OCI-LY1 (cell line): ENCODE measurements at regions not wholly inside any gene's neighbourhood (a gene's known extent, or its start where the extent isn't known, plus 50 kb on each side); places are given as distances from the start of the nearest gene placed in this dataset.

Source experiments
- H2AFZ ChIP-seq: fragments of 200-600 bp; sonication (generic), shearing (Covaris generic); 2 replicates; pipeline ENCODE4 v1.6.0; 2014; ENCODE audit warnings: antibody characterized with exemption, mild to moderate bottlenecking, low read length
- H3F3A ChIP-seq: fragments of 200-600 bp; sonication (generic), shearing (Covaris generic); 2 replicates; pipeline ENCODE4 v1.6.0; 2014; ENCODE audit warnings: mild to moderate bottlenecking, antibody characterized with exemption, low read length, moderate library complexity; ENCODE audit not compliant: insufficient read depth
- H3K27ac ChIP-seq: fragments of 200-600 bp; sonication (generic); 2 replicates; pipeline ENCODE4 v1.5.1; 2014; ENCODE audit warnings: low read length, mixed run types, mild to moderate bottlenecking, low read depth; ENCODE audit not compliant: poor library complexity, severe bottlenecking
- H3K27me3 ChIP-seq: fragments of 200-600 bp; sonication (generic); 2 replicates; pipeline ENCODE4 v1.6.0; 2014; ENCODE audit warnings: antibody characterized with exemption, mild to moderate bottlenecking, low read length, moderate library complexity; ENCODE audit not compliant: insufficient read depth
- H3K36me3 ChIP-seq: fragments of 200-600 bp; sonication (generic); 2 replicates; pipeline ENCODE4 v1.6.1; 2014; ENCODE audit warnings: mild to moderate bottlenecking, antibody characterized with exemption, low read length, moderate library complexity, mixed read lengths; ENCODE audit not compliant: insufficient read depth
- H3K4me1 ChIP-seq: fragments of 200-600 bp; sonication (generic); 2 replicates; pipeline ENCODE4 v1.5.1; 2014; ENCODE audit warnings: mild to moderate bottlenecking, low read length, moderate library complexity; ENCODE audit not compliant: insufficient read depth, severe bottlenecking
- H3K4me2 ChIP-seq: fragments of 200-600 bp; sonication (generic), shearing (Covaris generic); 2 replicates; pipeline ENCODE4 v1.6.1; 2014; ENCODE audit warnings: low read length
- H3K4me3 ChIP-seq: fragments of 200-600 bp; sonication (generic); 2 replicates; pipeline ENCODE4 v1.5.1; 2014; ENCODE audit warnings: low read length, low read depth, mild to moderate bottlenecking, mixed read lengths; ENCODE audit not compliant: poor library complexity, severe bottlenecking
- H3K79me2 ChIP-seq: fragments of 200-600 bp; shearing (Covaris generic); 2 replicates; pipeline ENCODE4 v1.6.1; 2016; ENCODE audit warnings: mixed run types, low read length, mixed read lengths; ENCODE audit not compliant: insufficient read depth
- H3K9ac ChIP-seq: fragments of 200-600 bp; sonication (generic), shearing (Covaris generic); 2 replicates; pipeline ENCODE4 v1.6.1; 2014; ENCODE audit warnings: mild to moderate bottlenecking, low read length, mixed read lengths
- H3K9me2 ChIP-seq: fragments of 200-600 bp; sonication (generic), shearing (Covaris generic); 2 replicates; pipeline ENCODE4 v1.6.1; 2014; ENCODE audit warnings: low read depth, mild to moderate bottlenecking, low read length, mixed read lengths
- H3K9me3 ChIP-seq: fragments of 200-600 bp; shearing (Covaris generic); 2 replicates; pipeline ENCODE4 v1.6.1; 2014; ENCODE audit warnings: low read length, mixed read lengths
- H4K20me1 ChIP-seq: fragments of 200-600 bp; sonication (generic), shearing (Covaris generic); 2 replicates; pipeline ENCODE4 v1.6.0; 2016; ENCODE audit warnings: mild to moderate bottlenecking, low read length; ENCODE audit not compliant: insufficient read depth
- CTCF ChIP-seq: fragments of 200-600 bp; sonication (generic), shearing (Covaris generic); IDR thresholded peaks from 2 replicates; pipeline ENCODE4 v1.5.1; 2017; ENCODE audit warnings: mild to moderate bottlenecking, antibody characterized with exemption, low read length, moderate library complexity, mixed read lengths
- EZH2 ChIP-seq: fragments of 200-600 bp; sonication (generic), shearing (Covaris generic); IDR thresholded peaks from 2 replicates; pipeline ENCODE4 v1.8.0; 2017; ENCODE audit warnings: borderline replicate concordance, mixed run types, mild to moderate bottlenecking, antibody characterized with exemption, low read length, moderate library complexity, mixed read lengths

- Histone ChIP-seq H3K9me2 (no peaks in the 10 kb centered on the region), H3K4me1 (no peaks in the 10 kb centered on the region), H2AFZ (no peak overlapping the region), H3K9ac (no peak overlapping the region), H3K27ac (no peak overlapping the region), H3K36me3 (no peaks in the 10 kb centered on the region; the same call in 1 of the 2 replicates), H3K79me2 (no peaks in the 10 kb centered on the region), H4K20me1 (no peaks in the 10 kb centered on the region), H3K27me3 (no peaks in the 10 kb centered on the region), H3K4me3 (no peak overlapping the region), H3K9me3 (peaks cover 5% of the 10 kb centered on the region; the same call in 1 of the 2 replicates), H3K4me2 (no peak overlapping the region), H3F3A (no peaks in the 10 kb centered on the region)
- TF ChIP-seq EZH2 (no peak), CTCF (no peak)
Observed at GRCh38 chr10:131802996-131803395, 97.8 kb upstream of the PPP2R2D start.

DNA sequence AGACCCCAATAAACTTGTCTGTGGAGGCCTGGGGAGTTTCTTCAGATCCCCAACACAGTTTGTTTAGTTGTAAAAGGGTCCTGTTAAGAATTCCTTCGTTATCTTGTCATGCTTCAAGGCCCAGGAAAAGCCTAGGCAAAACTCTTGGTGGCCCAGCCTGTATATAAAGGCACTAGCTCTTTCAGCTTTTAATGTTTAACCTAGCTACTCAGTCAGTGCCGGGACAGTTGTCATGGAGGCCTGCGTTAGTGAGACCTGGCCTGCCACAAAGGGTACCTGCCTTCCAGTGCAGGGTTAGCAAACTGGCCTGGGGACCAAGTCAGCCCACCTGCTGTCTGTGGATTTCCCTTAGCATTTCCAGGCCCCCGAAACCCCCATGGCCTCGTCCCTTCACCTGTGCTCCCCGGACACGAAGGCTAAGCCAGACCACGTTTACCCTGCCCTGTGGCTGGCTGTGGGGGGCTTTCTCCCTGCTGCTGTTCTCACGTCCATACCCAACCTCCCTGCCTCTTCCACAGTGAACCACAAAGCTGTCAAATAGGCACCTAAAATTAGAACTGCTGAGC, 96.9 kb upstream of the PPP2R2D start:
- no peak overlapping the region for H3K4me3 ChIP-seq
- no peak overlapping the region for H3K27ac ChIP-seq
- no peaks in the 10 kb centered on the region for H3K27me3 ChIP-seq
- H3K9ac ChIP-seq, result no peak overlapping the region
- no peak overlapping the region for H2AFZ ChIP-seq
- H3K9me2 ChIP-seq, result no peaks in the 10 kb centered on the region
- no peaks in the 10 kb centered on the region for H3K4me1 ChIP-seq
- no peaks in the 10 kb centered on the region for H4K20me1 ChIP-seq
- H3K4me2 ChIP-seq, result no peak overlapping the region
- H3K79me2 ChIP-seq, result no peaks in the 10 kb centered on the region
- no peaks in the 10 kb centered on the region; the same call in 1 of the 2 replicates for H3K36me3 ChIP-seq
- H3K9me3 ChIP-seq, result peaks cover 5% of the 10 kb centered on the region; the same call in 1 of the 2 replicates
- TF ChIP-seq CTCF (no peak), EZH2 (no peak)
- no peaks in the 10 kb centered on the region for H3F3A ChIP-seq

GRCh38 chr10:131804551-131805295, 96.1 kb upstream of the PPP2R2D start:
- Histone ChIP-seq H3K9ac (no peak overlapping the region), H3K27me3 (no peaks in the 10 kb centered on the region), H3K79me2 (no peaks in the 10 kb centered on the region), H3K4me3 (no peak overlapping the region), H3K9me3 (0 out of 2 replicates have a peak, but pooled peaks cover under 1% of the 10 kb centered on the region), H3K36me3 (no peaks in the 10 kb centered on the region), H3F3A (no peaks in the 10 kb centered on the region), H3K4me2 (no peak overlapping the region), H3K9me2 (no peaks in the 10 kb centered on the region), H3K27ac (no peak overlapping the region), H4K20me1 (no peaks in the 10 kb centered on the region), H2AFZ (no peak overlapping the region), H3K4me1 (no peaks in the 10 kb centered on the region)
- TF ChIP-seq EZH2 (no peak), CTCF (no peak)
